SU-DHL-6 (cell line): ENCODE measurements at regions not wholly inside any gene's neighbourhood (a gene's known extent, or its start where the extent isn't known, plus 50 kb on each side); places are given as distances from the start of the nearest gene placed in this dataset.
A peak's percentile ranks its signal among the peaks of the same experiment; 100 is the strongest.

Source experiments
- H2AFZ ChIP-seq: fragments of 200-600 bp; sonication (generic); 2 replicates; pipeline ENCODE4 v1.6.1; 2014; ENCODE audit warnings: low read depth, mild to moderate bottlenecking, moderate library complexity, mixed read lengths, antibody characterized with exemption, low read length; ENCODE audit not compliant: severe bottlenecking
- H3F3A ChIP-seq: fragments of 200-600 bp; shearing (Covaris generic); 2 replicates; pipeline ENCODE4 v1.6.0; 2016; ENCODE audit warnings: antibody characterized with exemption, mild to moderate bottlenecking; ENCODE audit not compliant: insufficient read depth
- H3K27ac ChIP-seq: fragments of 200-600 bp; sonication (generic); 2 replicates; pipeline ENCODE4 v1.5.1; 2016; ENCODE audit warnings: low read depth, mild to moderate bottlenecking, low read length, moderate library complexity, mixed read lengths
- H3K27me3 ChIP-seq: fragments of 200-600 bp; sonication (generic), shearing (Covaris generic); 2 replicates; pipeline ENCODE4 v1.6.0; 2014; ENCODE audit warnings: mild to moderate bottlenecking, low read length
- H3K36me3 ChIP-seq: fragments of 200-600 bp; sonication (generic); 2 replicates; pipeline ENCODE4 v1.6.1; 2014; ENCODE audit warnings: mild to moderate bottlenecking, low read length, mixed read lengths
- H3K4me2 ChIP-seq: fragments of 300-600, 200-600 bp; shearing (Covaris generic), sonication (generic); 2 replicates; pipeline ENCODE4 v1.6.0; 2014; ENCODE audit warnings: low read length, low read depth, mild to moderate bottlenecking; ENCODE audit not compliant: poor library complexity, severe bottlenecking
- H3K4me3 ChIP-seq: fragments of 200-600 bp; sonication (generic); 2 replicates; pipeline ENCODE4 v1.5.1; 2014; ENCODE audit warnings: antibody characterized with exemption, low read length, mild to moderate bottlenecking, mixed read lengths; ENCODE audit not compliant: insufficient read depth, poor library complexity, severe bottlenecking
- H3K79me2 ChIP-seq: fragments of 200-600 bp; sonication (generic); 2 replicates; pipeline ENCODE4 v1.6.1; 2014; ENCODE audit warnings: mild to moderate bottlenecking, low read length, moderate library complexity; ENCODE audit not compliant: insufficient read depth
- H3K9ac ChIP-seq: fragments of 200-600 bp; sonication (generic); 2 replicates; pipeline ENCODE4 v1.7.0; 2014; ENCODE audit warnings: mild to moderate bottlenecking, low read length
- H3K9me2 ChIP-seq: fragments of 200-600 bp; sonication (generic); replicated peaks from 2 replicates; pipeline ENCODE4 v1.6.1; 2014; ENCODE audit warnings: low read length; ENCODE audit not compliant: insufficient read depth
- H3K9me3 ChIP-seq: fragments of 200-600 bp; sonication (generic); 2 replicates; pipeline ENCODE4 v1.6.1; 2014; ENCODE audit warnings: low read length, mixed read lengths; ENCODE audit not compliant: insufficient read depth
- H4K20me1 ChIP-seq: fragments of 200-600 bp; sonication (generic); 2 replicates; pipeline ENCODE4 v1.6.1; 2014; ENCODE audit warnings: low read depth, mild to moderate bottlenecking, antibody characterized with exemption, low read length, moderate library complexity, mixed read lengths
- EZH2phosphoT487 ChIP-seq: fragments of 200-600 bp; sonication (generic), shearing (Covaris generic); conservative IDR thresholded peaks from 2 replicates; pipeline ENCODE4 v1.6.1; 2018; ENCODE audit warnings: mild to moderate bottlenecking, antibody characterized with exemption, low read length, moderate library complexity, mixed read lengths
- TF ChIP-seq, protein P1 (sequence below): fragments of 200-600 bp; sonication (generic); IDR thresholded peaks from one replicate; pipeline ENCODE4 v1.5.1; 2017; ENCODE audit warnings: antibody characterized with exemption, mild to moderate bottlenecking, low read length, moderate library complexity; ENCODE audit not compliant: insufficient read depth, poor library complexity, severe bottlenecking

DNA sequence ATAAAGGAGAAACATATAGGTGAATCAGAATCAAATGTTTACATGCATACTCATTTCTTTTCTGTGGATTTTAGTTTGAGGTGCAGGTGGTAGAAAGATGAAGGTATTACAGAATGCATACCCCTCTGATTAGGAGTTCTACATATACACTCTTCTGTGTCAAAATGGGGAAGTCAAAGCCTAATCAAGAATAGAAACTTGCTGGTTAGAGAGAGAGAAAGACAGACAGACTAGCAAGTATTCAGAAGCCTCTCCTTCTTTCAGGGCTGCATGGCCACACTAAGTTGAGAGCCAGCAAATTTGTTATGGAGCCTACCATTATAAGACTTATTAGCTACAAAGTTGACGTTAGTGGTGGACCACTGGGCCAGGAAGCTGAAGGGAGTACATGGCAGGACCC lies 358.3 kb upstream of the EYS start:
- Histone ChIP-seq H3K27ac (no peak overlapping the region), H3K4me2 (no peak overlapping the region), H3K4me3 (no peak overlapping the region), H3K9me3 (no peaks in the 10 kb centered on the region), H3F3A (no peaks in the 10 kb centered on the region), H3K9me2 (no peaks in the 10 kb centered on the region), H3K9ac (no peak overlapping the region), H3K27me3 (no peaks in the 10 kb centered on the region), H3K36me3 (no peaks in the 10 kb centered on the region; the same call in 1 of the 2 replicates), H3K79me2 (no peaks in the 10 kb centered on the region), H4K20me1 (no peaks in the 10 kb centered on the region), H2AFZ (peak overlapping the region; percentile 42)
- no peak for TF ChIP-seq EZH2phosphoT487
- TF ChIP-seq, protein P1, sequence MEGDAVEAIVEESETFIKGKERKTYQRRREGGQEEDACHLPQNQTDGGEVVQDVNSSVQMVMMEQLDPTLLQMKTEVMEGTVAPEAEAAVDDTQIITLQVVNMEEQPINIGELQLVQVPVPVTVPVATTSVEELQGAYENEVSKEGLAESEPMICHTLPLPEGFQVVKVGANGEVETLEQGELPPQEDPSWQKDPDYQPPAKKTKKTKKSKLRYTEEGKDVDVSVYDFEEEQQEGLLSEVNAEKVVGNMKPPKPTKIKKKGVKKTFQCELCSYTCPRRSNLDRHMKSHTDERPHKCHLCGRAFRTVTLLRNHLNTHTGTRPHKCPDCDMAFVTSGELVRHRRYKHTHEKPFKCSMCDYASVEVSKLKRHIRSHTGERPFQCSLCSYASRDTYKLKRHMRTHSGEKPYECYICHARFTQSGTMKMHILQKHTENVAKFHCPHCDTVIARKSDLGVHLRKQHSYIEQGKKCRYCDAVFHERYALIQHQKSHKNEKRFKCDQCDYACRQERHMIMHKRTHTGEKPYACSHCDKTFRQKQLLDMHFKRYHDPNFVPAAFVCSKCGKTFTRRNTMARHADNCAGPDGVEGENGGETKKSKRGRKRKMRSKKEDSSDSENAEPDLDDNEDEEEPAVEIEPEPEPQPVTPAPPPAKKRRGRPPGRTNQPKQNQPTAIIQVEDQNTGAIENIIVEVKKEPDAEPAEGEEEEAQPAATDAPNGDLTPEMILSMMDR = no peak

DNA sequence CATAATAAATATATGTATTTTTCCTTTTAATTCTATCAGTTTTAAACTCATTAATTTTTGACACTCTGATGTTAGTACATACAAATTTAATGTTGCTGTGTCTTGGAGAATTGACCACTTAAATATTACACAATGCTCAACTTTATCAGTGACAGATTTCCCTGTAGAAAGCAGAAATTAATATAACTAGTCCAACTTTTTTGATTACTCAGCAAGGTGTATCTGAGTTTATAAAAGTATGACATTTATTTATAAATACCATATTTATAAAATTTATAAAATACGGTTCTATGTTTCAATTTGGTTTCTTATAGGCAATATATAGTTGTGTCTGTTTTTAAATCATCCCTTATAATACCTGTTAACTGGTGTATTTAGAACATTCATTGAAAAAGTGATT lies 350.0 kb upstream of the EYS start:
- Histone ChIP-seq H3K27ac (no peak overlapping the region), H3K4me2 (no peak overlapping the region), H3K36me3 (no peaks in the 10 kb centered on the region; the same call in 1 of the 2 replicates), H3K27me3 (no peaks in the 10 kb centered on the region), H3K79me2 (no peaks in the 10 kb centered on the region), H3K4me3 (no peak overlapping the region), H2AFZ (no peak overlapping the region), H3F3A (no peaks in the 10 kb centered on the region), H4K20me1 (no peaks in the 10 kb centered on the region), H3K9me3 (no peaks in the 10 kb centered on the region), H3K9ac (no peak overlapping the region), H3K9me2 (no peaks in the 10 kb centered on the region)
- no peak for TF ChIP-seq EZH2phosphoT487
- TF ChIP-seq, protein P1 = no peak

DNA sequence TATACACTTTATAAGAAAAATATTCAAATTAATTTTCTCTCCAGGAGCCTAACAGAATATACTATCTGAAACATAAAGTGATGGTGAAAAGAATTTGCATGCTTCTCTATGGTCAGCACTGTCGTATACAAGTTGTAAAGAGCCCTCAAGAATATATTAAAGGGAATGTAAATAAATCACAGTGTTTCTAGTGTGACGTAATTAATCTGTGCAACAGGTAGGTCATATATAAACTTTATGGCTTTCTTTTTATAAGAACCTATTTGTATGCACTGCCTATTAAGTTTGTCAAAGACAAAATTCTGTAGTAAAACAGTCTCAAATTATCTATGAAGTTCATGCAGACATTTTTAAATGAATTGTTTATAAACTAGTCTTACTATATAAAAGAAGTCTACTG lies 347.9 kb upstream of the EYS start:
- no peaks in the 10 kb centered on the region for H3K9me2 ChIP-seq
- no peak for TF ChIP-seq EZH2phosphoT487
- TF ChIP-seq, protein P1 = no peak
- no peaks in the 10 kb centered on the region for H4K20me1 ChIP-seq
- no peak overlapping the region for H3K27ac ChIP-seq
- no peaks in the 10 kb centered on the region for H3F3A ChIP-seq
- no peaks in the 10 kb centered on the region for H3K79me2 ChIP-seq
- H3K4me3 ChIP-seq = no peak overlapping the region
- H3K4me2 ChIP-seq = no peak overlapping the region
- no peaks in the 10 kb centered on the region for H3K36me3 ChIP-seq
- H3K9me3 ChIP-seq = no peaks in the 10 kb centered on the region
- H2AFZ ChIP-seq = no peak overlapping the region
- no peaks in the 10 kb centered on the region for H3K27me3 ChIP-seq
- no peak overlapping the region for H3K9ac ChIP-seq
